HG02943 (cell line): ENCODE measurements at regions not wholly inside any gene's neighbourhood (a gene's known extent, or its start where the extent isn't known, plus 50 kb on each side); places are given as distances from the start of the nearest gene placed in this dataset.

Experiments used
- ATAC-seq: cut with Tn5 transposase; IDR thresholded peaks from one replicate; pipeline ENCODE4 v1.9.1; 2021; ENCODE audit warnings: mild to moderate bottlenecking, low read depth, moderate library complexity; ENCODE audit not compliant: unreplicated experiment

DNA sequence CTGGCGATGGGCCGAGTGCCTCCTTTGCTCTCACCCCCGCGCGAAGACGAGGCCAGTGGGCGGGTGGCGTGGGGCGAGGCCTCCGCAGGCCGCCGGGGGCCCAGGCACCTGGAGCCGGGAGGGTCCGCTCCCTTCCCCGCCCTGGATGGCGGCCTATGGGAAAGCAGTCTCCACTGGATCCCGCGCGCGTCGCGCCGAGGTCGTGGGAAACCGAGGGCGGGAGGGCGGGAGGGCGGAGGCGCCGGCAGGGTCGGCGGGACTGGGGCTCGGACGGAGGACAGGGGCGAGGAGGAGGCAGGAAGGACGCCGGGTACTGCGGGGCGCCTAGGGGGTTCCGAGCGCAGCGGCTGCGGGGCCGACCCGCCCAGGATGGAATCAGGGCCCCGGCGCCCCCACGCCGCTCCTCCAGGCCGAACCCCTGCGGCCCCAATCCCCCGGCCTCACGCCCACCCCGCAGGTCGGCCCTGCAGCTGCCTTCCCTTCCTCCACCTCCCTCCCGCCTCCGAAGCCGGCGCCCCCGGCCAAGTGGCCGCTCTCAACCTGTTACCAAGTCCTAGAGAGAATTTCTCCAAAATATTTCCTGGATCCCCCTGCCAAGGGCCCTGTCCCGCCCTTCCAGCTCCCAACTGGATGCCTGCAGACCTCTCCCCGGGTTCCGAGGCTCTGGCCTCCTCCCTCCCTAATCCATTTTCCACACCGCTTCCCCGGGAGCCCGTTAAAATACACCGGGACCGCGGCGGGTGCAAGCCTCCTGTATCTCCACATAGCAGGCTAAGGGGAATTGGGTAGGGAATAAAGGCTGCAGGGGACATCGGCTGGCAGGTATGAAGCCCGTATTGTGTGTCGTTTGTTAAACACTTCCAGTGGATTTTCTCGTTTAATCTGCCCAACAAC is 146.3 kb downstream of the ERCC6L2 start:
- no peak for ATAC-seq

DNA sequence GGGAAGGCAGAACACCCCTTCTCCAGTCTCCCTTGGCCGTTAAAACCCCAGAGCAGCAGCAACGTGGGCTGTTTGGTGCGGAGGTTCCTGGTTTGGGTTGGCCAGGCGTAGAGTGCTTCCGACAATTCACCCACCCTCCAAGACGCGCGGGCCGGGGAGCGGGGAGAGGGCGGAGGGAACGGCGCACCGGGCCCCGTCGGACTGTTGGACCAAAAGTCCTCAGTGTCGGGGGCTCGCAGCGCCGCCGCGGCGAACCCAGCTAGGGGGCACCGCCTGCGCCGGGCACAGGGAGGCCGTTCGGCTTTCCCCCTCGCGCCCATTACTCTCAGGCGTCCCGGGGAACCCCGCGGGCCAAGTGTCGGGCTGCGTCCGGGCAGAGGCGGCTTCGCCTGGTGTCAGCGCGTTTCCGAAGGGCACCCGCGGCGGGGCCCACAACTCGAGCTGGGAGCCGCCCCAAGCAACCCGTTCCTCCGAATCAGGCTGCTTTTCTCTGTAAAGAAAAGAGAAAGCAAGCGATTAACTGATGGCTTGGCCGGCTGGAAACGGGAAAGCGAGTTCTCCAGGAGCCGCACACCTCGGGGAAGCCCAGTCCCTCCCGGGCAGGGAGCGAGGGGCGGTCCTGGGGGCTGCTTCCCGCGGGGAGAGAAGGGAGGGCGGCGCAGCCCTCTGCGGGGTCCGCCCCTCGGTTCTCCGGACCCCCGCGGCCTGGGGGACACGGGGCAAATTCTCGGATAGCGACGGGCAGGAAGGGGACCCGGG is 145.5 kb downstream of the ERCC6L2 start:
- ATAC-seq: no peak

DNA sequence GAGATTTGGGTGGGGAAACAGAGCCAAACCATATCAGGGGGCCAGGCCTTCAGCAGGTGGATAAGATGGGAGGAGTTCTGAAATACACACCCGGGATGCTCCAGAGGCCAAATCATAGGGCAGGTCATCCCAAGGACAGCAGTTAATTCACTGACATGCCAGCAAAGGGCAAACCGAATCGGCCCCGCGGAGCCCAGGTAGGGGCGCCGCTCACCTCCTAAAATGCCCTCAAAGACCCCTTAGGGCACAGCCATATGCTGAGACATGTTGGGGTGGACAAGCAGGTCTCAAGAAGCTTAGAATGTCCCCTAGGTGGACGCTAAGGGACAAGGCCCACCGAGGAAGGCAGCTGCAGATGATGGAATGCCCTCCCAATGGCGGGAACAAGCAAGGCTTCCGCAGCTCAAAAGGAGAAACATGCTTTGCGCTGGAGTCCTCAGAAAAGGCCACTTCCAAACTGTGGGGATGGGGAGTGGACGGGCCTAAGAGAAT is 144.9 kb downstream of the ERCC6L2 start:
- no peak for ATAC-seq
